IMR-90 (cell line): ENCODE measurements at regions not wholly inside any gene's neighbourhood (a gene's known extent, or its start where the extent isn't known, plus 50 kb on each side); places are given as distances from the start of the nearest gene placed in this dataset.

Experiments
- ATAC-seq: fragments of 200-7000 bp; cut with Tn5 transposase; 2 replicates; pipeline ENCODE4 v1.9.1; 2020; ENCODE audit warnings: low read depth, mild to moderate bottlenecking, moderate library complexity
- BruUV-seq: library from RNA; stranded (reverse); fragments of 400-500 nt; replicated peaks from 2 replicates; lab custom pipeline; 2021; lab: Mats Ljungman, UMichigan
- CTCF ChIA-PET: fragments of 300-600 bp; formaldehyde crosslinking; extraction: SDS; loops from one replicate; lab custom pipeline; 2021; ENCODE audit warnings: antibody characterized with exemption; lab: Yijun Ruan, JAX
- POLR2A ChIA-PET: fragments of 300-600 bp; sonication (Branson Sonifier 250); formaldehyde crosslinking; loops from one replicate; lab custom pipeline; 2022; ENCODE audit warnings: antibody characterized with exemption; ENCODE audit not compliant: unreplicated experiment; lab: Charles Lee
- DNase-seq: peaks from one replicate; pipeline ENCODE4 v3.0.0; 2013
- H2AFZ ChIP-seq: replicated peaks from 2 replicates; pipeline ENCODE3; 2013; ENCODE audit warnings: low read length, mild to moderate bottlenecking; ENCODE audit not compliant: poor library complexity
- H2AK5ac ChIP-seq: 2 replicates; pipeline ENCODE4 v1.6.1; 2013; ENCODE audit warnings: low read depth, low read length, inconsistent platforms
- H2AK9ac ChIP-seq: replicated peaks from 2 replicates; pipeline ENCODE3; 2013; ENCODE audit warnings: mild to moderate bottlenecking, low read depth, low read length, moderate library complexity; ENCODE audit not compliant: poor library complexity
- H2BK120ac ChIP-seq: 2 replicates; pipeline ENCODE4 v1.6.1; 2013; ENCODE audit warnings: low read depth, low read length, inconsistent platforms
- H2BK15ac ChIP-seq: 3 replicates; pipeline ENCODE4 v1.6.1; 2013; ENCODE audit warnings: low read depth, low read length, inconsistent platforms
- H2BK20ac ChIP-seq: 2 replicates; pipeline ENCODE4 v1.6.1; 2013; ENCODE audit warnings: low read depth, mild to moderate bottlenecking, inconsistent platforms, low read length, moderate library complexity
- H2BK5ac ChIP-seq: 2 replicates; pipeline ENCODE4 v1.6.1; 2013; ENCODE audit warnings: mild to moderate bottlenecking, low read depth, low read length, inconsistent platforms; ENCODE audit not compliant: poor library complexity, severe bottlenecking
- H3K14ac ChIP-seq: replicated peaks from 2 replicates; pipeline ENCODE4 v1.6.1; 2013; ENCODE audit warnings: low read depth, low read length, inconsistent platforms
- H3K18ac ChIP-seq: 2 replicates; pipeline ENCODE4 v1.6.1; 2013; ENCODE audit warnings: low read depth, low read length, control low read depth
- H3K23ac ChIP-seq: 2 replicates; pipeline ENCODE4 v1.6.1; 2013; ENCODE audit warnings: low read depth, low read length, inconsistent platforms
- H3K27ac ChIP-seq: 2 replicates; pipeline ENCODE4 v1.5.1; 2013; ENCODE audit warnings: mild to moderate bottlenecking, control low read depth, low read length; ENCODE audit not compliant: insufficient read depth
- H3K27me3 ChIP-seq: 2 replicates; pipeline ENCODE4 v1.6.1; 2013; ENCODE audit warnings: low read length; ENCODE audit not compliant: control insufficient read depth, insufficient read depth
- H3K36me3 ChIP-seq: 2 replicates; pipeline ENCODE4 v1.6.1; 2013; ENCODE audit warnings: low read length, mixed read lengths; ENCODE audit not compliant: control insufficient read depth, insufficient read depth
- H3K4ac ChIP-seq: 2 replicates; pipeline ENCODE4 v1.6.1; 2013; ENCODE audit warnings: low read depth, low read length, inconsistent platforms
- H3K4me1 ChIP-seq: 2 replicates; pipeline ENCODE4 v1.6.1; 2013; ENCODE audit warnings: low read length, mixed read lengths; ENCODE audit not compliant: control insufficient read depth, insufficient read depth
- H3K4me2 ChIP-seq: 2 replicates; pipeline ENCODE4 v1.6.1; 2013; ENCODE audit warnings: low read depth, mild to moderate bottlenecking, control low read depth, low read length, moderate library complexity
- H3K4me3 ChIP-seq: 2 replicates; pipeline ENCODE4 v1.5.1; 2013; ENCODE audit warnings: low read depth, mild to moderate bottlenecking, control low read depth, low read length, moderate library complexity; ENCODE audit not compliant: insufficient read depth
- H3K56ac ChIP-seq: 2 replicates; pipeline ENCODE4 v1.6.1; 2013; ENCODE audit warnings: low read length, inconsistent platforms; ENCODE audit not compliant: insufficient read depth; ENCODE audit errors: extremely low read depth
- H3K79me1 ChIP-seq, 2 experiments: 2 replicates each; pipeline ENCODE4 v1.6.1; 2013; ENCODE audit warnings: low read length in 2 of 2, inconsistent platforms in 1 of 2, low read depth in 1 of 2
- H3K9ac ChIP-seq: 2 replicates; pipeline ENCODE4 v1.6.1; 2013; ENCODE audit warnings: low read depth, low read length, control low read depth
- H3K9me1 ChIP-seq: 2 replicates; pipeline ENCODE4 v1.6.1; 2013; ENCODE audit warnings: low read length, inconsistent platforms; ENCODE audit not compliant: insufficient read depth
- H3K9me3 ChIP-seq: 2 replicates; pipeline ENCODE4 v1.6.1; 2013; ENCODE audit warnings: low read length; ENCODE audit not compliant: control insufficient read depth, insufficient read depth
- H4K20me1 ChIP-seq: 2 replicates; pipeline ENCODE4 v1.6.1; 2013; ENCODE audit warnings: low read length, inconsistent platforms; ENCODE audit not compliant: insufficient read depth
- H4K5ac ChIP-seq: 2 replicates; pipeline ENCODE4 v1.6.1; 2013; ENCODE audit warnings: mild to moderate bottlenecking, low read depth, low read length, control low read depth
- H4K8ac ChIP-seq, 2 experiments: 2 replicates each; pipeline ENCODE4 v1.6.1; 2013; ENCODE audit warnings: low read depth in 2 of 2, low read length in 2 of 2, control low read depth in 1 of 2, inconsistent platforms in 1 of 2
- H4K91ac ChIP-seq: 2 replicates; pipeline ENCODE4 v1.6.1; 2013; ENCODE audit warnings: low read depth, low read length, inconsistent platforms; ENCODE audit not compliant: insufficient read depth
- FOS ChIP-seq: fragments of 150-350 bp; IDR thresholded peaks from 2 replicates; pipeline ENCODE4 v1.6.1; 2016; ENCODE audit warnings: low read depth, low read length
- WGBS, 2 experiments: methylation state at CpG; one replicate each; pipeline versions ENCODE4 v1.1.5 to v1.1.7; 2013; ENCODE audit warnings: missing lambda C conversion rate in 2 of 2; ENCODE audit not compliant: insufficient read length in 1 of 2; ENCODE audit errors: extremely low coverage in 2 of 2; 5-methylcytosine and 5-hydroxymethylcytosine counted together
- dilution Hi-C: fragments of 300-500 bp; cut with HindIII; formaldehyde crosslinking; loops from one replicate; pipeline ENCODE4 v1.14.3; 2018; ENCODE audit warnings: low sequenced_read_pairs; ENCODE audit not compliant: unreplicated experiment
- in situ Hi-C: fragments of 300-500 bp; cut with MboI; formaldehyde crosslinking; loops from 3 replicates; pipeline ENCODE4 v1.14.3; 2019; ENCODE audit warnings: low sequenced_read_pairs, inconsistent platforms, mixed read lengths
- intact Hi-C: fragments of 100-400 bp; cut with micrococcal nuclease; formaldehyde crosslinking; loops from 2 replicates; pipeline ENCODE4 v1.10.0; 2022

DNA sequence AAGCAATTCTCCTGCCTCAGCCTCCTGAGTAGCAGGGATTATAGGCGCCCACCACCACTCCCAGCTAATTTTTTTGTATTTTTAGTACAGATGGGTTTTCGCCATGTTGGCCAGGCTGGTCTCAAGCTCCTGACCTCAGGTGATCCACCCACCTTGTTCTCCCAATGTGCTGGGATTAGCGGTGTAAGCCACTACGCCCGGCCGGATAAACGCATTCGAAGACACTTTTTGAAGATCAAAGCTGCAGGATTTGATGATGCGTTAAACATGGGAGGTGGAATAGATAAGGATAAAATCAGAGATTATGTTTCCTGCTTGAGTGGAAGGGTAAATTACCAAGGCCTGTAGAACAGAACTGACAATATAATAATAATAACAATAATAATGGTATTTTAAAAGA lies 389.4 kb upstream of the POU3F1 start:
- Histone ChIP-seq H3K18ac (no peak overlapping the region), H3K79me1 (no peaks in the 10 kb centered on the region), H3K14ac (no peak overlapping the region), H2AFZ (no peak overlapping the region), H4K5ac (no peak overlapping the region), H2BK120ac (no peak overlapping the region), H2AK5ac (no peak overlapping the region), H3K4me2 (no peak overlapping the region), H3K36me3 (no peaks in the 10 kb centered on the region), H3K56ac (no peak overlapping the region), H3K9me1 (no peaks in the 10 kb centered on the region), H2BK15ac (no peak overlapping the region), H3K9ac (no peak overlapping the region), H3K4me3 (no peak overlapping the region), H4K20me1 (no peaks in the 10 kb centered on the region), H2BK20ac (no peak overlapping the region), H2AK9ac (no peak overlapping the region), H3K23ac (no peak overlapping the region), H4K8ac (no peak overlapping the region), H4K91ac (no peak overlapping the region), H3K4me1 (no peaks in the 10 kb centered on the region), H3K4ac (no peak overlapping the region), H3K27me3 (no peaks in the 10 kb centered on the region), H3K9me3 (no peaks in the 10 kb centered on the region), H3K27ac (no peak overlapping the region), H2BK5ac (no peak overlapping the region)
- no TSS peak for BruUV-seq
- DNase-seq (no peak), ATAC-seq (no peak)
- in situ Hi-C loops (no loop called here), dilution Hi-C loops (no loop called here), intact Hi-C loops (no loop called here)
- POLR2A ChIA-PET: no interaction called here
- CTCF ChIA-PET: no interaction called here
- TF ChIP-seq FOS: no peak
- WGBS, 2 experiments: no CpG with 5 or more reads among the region's 9 CpGs
